Transverse colon (tissue), 4 donors: ENCODE measurements at regions not wholly inside any gene's neighbourhood (a gene's known extent, or its start where the extent isn't known, plus 50 kb on each side); places are given as distances from the start of the nearest gene placed in this dataset.

Experiments
- DNase-seq: peaks from one replicate; pipeline ENCODE4 v3.0.0-alpha.2; 2019
- H3K27ac ChIP-seq, 4 donors: fragments of 200-600 bp; sonication (generic); 2 replicates each; pipeline ENCODE4 v1.5.1; 2016 to 2018; ENCODE audit warnings: inconsistent platforms in 4 of 4
- H3K27me3 ChIP-seq: fragments of 200-600 bp; sonication (generic); 2 replicates; pipeline ENCODE4 v1.5.1; 2017; ENCODE audit warnings: inconsistent platforms
- H3K36me3 ChIP-seq, 4 donors: fragments of 200-600 bp; sonication (generic); 2 replicates each; pipeline ENCODE4 v1.5.1; 2017 to 2019; ENCODE audit warnings: inconsistent platforms in 4 of 4
- H3K4me1 ChIP-seq, 4 donors: fragments of 200-600 bp; sonication (generic); 2 replicates each; pipeline ENCODE4 v1.5.1; 2017 to 2020; ENCODE audit warnings: inconsistent platforms in 4 of 4
- H3K4me3 ChIP-seq, 4 donors: fragments of 200-600 bp; sonication (generic); 1 replicate in 1 of 4; 2 replicates in 3 of 4; pipeline versions ENCODE4 v1.5.1 to v1.6.1; 2017 to 2019; ENCODE audit warnings: inconsistent platforms in 4 of 4
- H3K9me3 ChIP-seq, 2 donors: fragments of 200-600 bp; sonication (generic); 2 replicates each; pipeline ENCODE4 v1.5.1; 2017 to 2019; ENCODE audit warnings: inconsistent platforms in 2 of 2
- EP300 ChIP-seq: sonication (generic); formaldehyde crosslinking; IDR thresholded peaks from one replicate; pipeline ENCODE4 v1.6.1; 2017; ENCODE audit warnings: antibody characterized with exemption, low read depth
- POLR2A ChIP-seq: fragments of 450-650 bp; IDR thresholded peaks from one replicate; pipeline ENCODE4 v1.6.1; 2016; ENCODE audit warnings: antibody characterized with exemption, mild to moderate bottlenecking, moderate library complexity
- POLR2AphosphoS5 ChIP-seq, 3 donors: sonication (generic); formaldehyde crosslinking; IDR thresholded peaks; one replicate each; pipeline ENCODE4 v1.6.1; 2016; ENCODE audit warnings: antibody characterized with exemption in 3 of 3
- WGBS, 2 donors: methylation state at CpG; one replicate each; pipeline ENCODE4 v1.1.5; 2018; ENCODE audit warnings: low coverage in 1 of 2; 5-methylcytosine and 5-hydroxymethylcytosine counted together
- in situ Hi-C, 4 donors: fragments of 200-750 bp; cut with MboI; loops; one replicate each; pipeline versions ENCODE4 v1.15.0 to v1.15.1; 2017; ENCODE audit warnings: low sequenced_read_pairs in 3 of 4, low pct_ligation_motif_present in 1 of 4, low pct_unique_long_range_greater_than_20kb in 1 of 4
- intact Hi-C: fragments of 100-400 bp; cut with DNase I; formaldehyde crosslinking; loops from one replicate; pipeline ENCODE4 v1.15.1; 2023; ENCODE audit warnings: low total_unique reads
- TF ChIP-seq, protein P1 (sequence below), 5 experiments: fragments of 200-600 bp in 3 of 5; fragments of 450-650 bp in 2 of 5; sonication (generic) in 3 of 5; IDR thresholded peaks; 1 replicate in 2 of 5; 2 replicates in 3 of 5; pipeline ENCODE4 v1.5.1; 2016 to 2017; ENCODE audit warnings: antibody characterized with exemption in 5 of 5, inconsistent platforms in 3 of 5, mild to moderate bottlenecking in 2 of 5, moderate library complexity in 1 of 5

- no peak for TF ChIP-seq EP300
- no peak for TF ChIP-seq POLR2AphosphoS5 (IDR thresholded peaks at IDR 0.05)
- TF ChIP-seq, protein P1, sequence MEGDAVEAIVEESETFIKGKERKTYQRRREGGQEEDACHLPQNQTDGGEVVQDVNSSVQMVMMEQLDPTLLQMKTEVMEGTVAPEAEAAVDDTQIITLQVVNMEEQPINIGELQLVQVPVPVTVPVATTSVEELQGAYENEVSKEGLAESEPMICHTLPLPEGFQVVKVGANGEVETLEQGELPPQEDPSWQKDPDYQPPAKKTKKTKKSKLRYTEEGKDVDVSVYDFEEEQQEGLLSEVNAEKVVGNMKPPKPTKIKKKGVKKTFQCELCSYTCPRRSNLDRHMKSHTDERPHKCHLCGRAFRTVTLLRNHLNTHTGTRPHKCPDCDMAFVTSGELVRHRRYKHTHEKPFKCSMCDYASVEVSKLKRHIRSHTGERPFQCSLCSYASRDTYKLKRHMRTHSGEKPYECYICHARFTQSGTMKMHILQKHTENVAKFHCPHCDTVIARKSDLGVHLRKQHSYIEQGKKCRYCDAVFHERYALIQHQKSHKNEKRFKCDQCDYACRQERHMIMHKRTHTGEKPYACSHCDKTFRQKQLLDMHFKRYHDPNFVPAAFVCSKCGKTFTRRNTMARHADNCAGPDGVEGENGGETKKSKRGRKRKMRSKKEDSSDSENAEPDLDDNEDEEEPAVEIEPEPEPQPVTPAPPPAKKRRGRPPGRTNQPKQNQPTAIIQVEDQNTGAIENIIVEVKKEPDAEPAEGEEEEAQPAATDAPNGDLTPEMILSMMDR (IDR thresholded peaks at IDR 0.05), result no peak
- no peak for TF ChIP-seq POLR2A
- Histone ChIP-seq H3K27me3 (peaks cover 12% of the 10 kb centered on the region), H3K4me3 (no peak overlapping the region), H3K27ac (no peak overlapping the region), H3K36me3 (no peaks in the 10 kb centered on the region), H3K9me3 (no peaks in the 10 kb centered on the region), H3K4me1 (peaks cover 0 to 7% (median 2%) of the 10 kb centered on the region in 4 donors)
- no peak for DNase-seq
- 91 to 92% methylated on average over 3 to 5 of the region's 5 CpGs for WGBS, 2 donors
- in situ Hi-C loops, result no loop called here
- intact Hi-C loops, result no loop called here
Observed at GRCh38 chr10:71127104-71127503, 85.3 kb upstream of the UNC5B start.

DNA sequence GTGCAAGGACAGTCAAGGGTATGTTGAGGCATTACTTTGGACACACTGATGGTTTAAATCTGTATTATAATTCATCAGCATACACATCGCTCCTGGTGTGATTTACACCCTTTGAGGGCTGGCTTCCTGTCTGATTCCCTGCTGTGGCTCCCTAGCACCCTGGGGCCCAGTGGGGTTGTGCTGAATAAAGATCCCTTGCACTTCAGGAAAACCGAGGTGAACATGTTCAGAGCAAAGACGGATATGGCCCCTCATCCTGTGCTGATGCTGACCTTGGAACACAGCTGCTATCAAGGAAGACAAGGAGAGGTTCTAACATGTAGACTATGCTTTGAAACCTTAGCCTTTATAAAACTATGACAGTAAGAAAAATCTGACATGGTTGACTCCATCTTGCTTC, 84.6 kb upstream of the UNC5B start:
- Histone ChIP-seq H3K27ac (no peak overlapping the region), H3K36me3 (no peaks in the 10 kb centered on the region), H3K27me3 (peaks cover 6% of the 10 kb centered on the region), H3K4me3 (no peak overlapping the region), H3K9me3 (no peaks in the 10 kb centered on the region), H3K4me1 (peaks cover 0 to 7% (median 2%) of the 10 kb centered on the region in 4 donors)
- DNase-seq, result no peak
- WGBS, 2 donors, result 82% methylated on average over 3 of the region's 3 CpGs; no CpG with 5 or more reads in 1 of the 2 donors
- in situ Hi-C loops (no loop called here), intact Hi-C loops (no loop called here)
- no peak for TF ChIP-seq EP300
- TF ChIP-seq POLR2A, result no peak
- TF ChIP-seq, protein P1 (IDR thresholded peaks at IDR 0.05), result no peak
- no peak for TF ChIP-seq POLR2AphosphoS5 (IDR thresholded peaks at IDR 0.05)

DNA sequence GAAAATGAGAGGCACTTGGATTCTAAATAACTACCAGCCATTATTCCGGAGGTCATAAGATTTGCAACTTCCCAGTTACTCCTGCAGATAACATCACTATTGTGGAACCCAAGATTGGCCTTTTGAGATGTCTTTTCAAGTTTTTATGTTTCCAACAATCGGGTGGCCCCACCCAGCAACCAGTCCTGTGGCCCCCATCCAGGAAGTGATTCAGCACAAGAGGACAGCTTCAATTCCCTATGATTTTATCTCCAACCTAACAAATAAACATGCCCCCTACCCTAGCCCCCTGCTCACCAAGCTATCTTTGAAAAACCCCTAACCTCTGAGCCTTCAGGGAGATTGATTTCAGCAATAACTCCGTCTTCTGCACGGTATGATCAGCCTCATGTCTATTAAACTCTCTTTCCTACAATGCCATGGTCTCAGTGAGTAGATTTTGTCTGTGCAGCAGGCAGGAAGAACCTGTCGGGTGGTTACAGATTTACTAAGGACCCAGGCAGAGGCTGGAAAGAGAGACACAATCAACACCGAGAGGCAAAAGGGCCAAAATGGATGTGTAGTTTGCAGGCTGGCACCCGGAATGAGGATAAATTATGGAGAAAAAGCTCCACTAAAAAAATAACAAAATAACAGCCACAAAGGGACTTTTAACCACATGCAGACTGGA, 83.9 kb upstream of the UNC5B start:
- no peak overlapping the region for H3K4me3 ChIP-seq
- WGBS, 2 donors, result 11 to 29% methylated on average over 5 to 7 of the region's 7 CpGs
- peaks cover 0 to 7% (median 2%) of the 10 kb centered on the region in 4 donors for H3K4me1 ChIP-seq
- DNase-seq, result no peak
- no peaks in the 10 kb centered on the region for H3K9me3 ChIP-seq
- in situ Hi-C loops (no loop called here), intact Hi-C loops (no loop called here)
- no peaks in the 10 kb centered on the region for H3K36me3 ChIP-seq
- H3K27ac ChIP-seq, result no peak overlapping the region
- no peaks in the 10 kb centered on the region for H3K27me3 ChIP-seq
- TF ChIP-seq POLR2AphosphoS5 (IDR thresholded peaks at IDR 0.05), result no peak
- TF ChIP-seq POLR2A, result no peak
- TF ChIP-seq, protein P1 (IDR thresholded peaks at IDR 0.05), result no peak
- no peak for TF ChIP-seq EP300

GRCh38 chr10:71131096-71131495, 81.3 kb upstream of the UNC5B start:
- no peak overlapping the region for H3K4me3 ChIP-seq
- H3K4me1 ChIP-seq, result peaks cover 0 to 7% (median 2%) of the 10 kb centered on the region in 4 donors
- no peak overlapping the region for H3K27ac ChIP-seq
- no peaks in the 10 kb centered on the region for H3K9me3 ChIP-seq
- WGBS, 2 donors, result 94 to 96% methylated on average over 4 to 10 of the region's 10 CpGs
- no peaks in the 10 kb centered on the region for H3K36me3 ChIP-seq
- TF ChIP-seq POLR2AphosphoS5 (IDR thresholded peaks at IDR 0.05) (no peak), POLR2A (no peak), EP300 (no peak)
- TF ChIP-seq, protein P1 (IDR thresholded peaks at IDR 0.05), result no peak
- in situ Hi-C loops (no loop called here), intact Hi-C loops (loop anchor here (10.0 kb wide), 1 partner anchor 126 kb away; no protein-coding TSS in a partner anchor)
- DNase-seq, result no peak
- H3K27me3 ChIP-seq, result no peaks in the 10 kb centered on the region
